K562 (cell line): ENCODE measurements at regions not wholly inside any gene's neighbourhood (a gene's known extent, or its start where the extent isn't known, plus 50 kb on each side); places are given as distances from the start of the nearest gene placed in this dataset.

Experiments
- EZH2 ChIP-seq: IDR thresholded peaks from 2 replicates; pipeline ENCODE4 v1.6.1; 2012; ENCODE audit warnings: low read depth, mild to moderate bottlenecking, inconsistent platforms, low read length, borderline replicate concordance
- NKRF ChIP-seq: fragments of 450-650 bp; IDR thresholded peaks from 2 replicates; pipeline ENCODE4 v1.6.1; 2016; ENCODE audit warnings: borderline replicate concordance
- USF1 ChIP-seq: sonication (generic); formaldehyde crosslinking; IDR thresholded peaks from 2 replicates; pipeline ENCODE4 v1.9.0; 2022; ENCODE audit warnings: mild to moderate bottlenecking, missing genetic modification reagents

GRCh38 chr2:47675196-47675825 is 104.5 kb upstream of the KCNK12 start:
- no peak for TF ChIP-seq USF1 (CRISPR knock-in tag)
- TF ChIP-seq EZH2, result no peak
- no peak for TF ChIP-seq NKRF
